Esophagus squamous epithelium (tissue), 4 donors: ENCODE measurements at regions not wholly inside any gene's neighbourhood (a gene's known extent, or its start where the extent isn't known, plus 50 kb on each side); places are given as distances from the start of the nearest gene placed in this dataset.

ENCODE experiments used
- POLR2A ChIP-seq, 4 donors: fragments of 450-650 bp; IDR thresholded peaks; one replicate each; pipeline ENCODE4 v1.6.1; 2017; ENCODE audit warnings: antibody characterized with exemption in 4 of 4, mild to moderate bottlenecking in 4 of 4, moderate library complexity in 3 of 4
- TF ChIP-seq, protein P1 (sequence below), 6 experiments: fragments of 450-650 bp in 4 of 6; fragments of 200-600 bp in 2 of 6; sonication (generic) in 2 of 6; IDR thresholded peaks; one replicate each; pipeline ENCODE4 v1.5.1; 2016 to 2019; ENCODE audit warnings: antibody characterized with exemption in 6 of 6, mild to moderate bottlenecking in 4 of 6, moderate library complexity in 4 of 6

DNA sequence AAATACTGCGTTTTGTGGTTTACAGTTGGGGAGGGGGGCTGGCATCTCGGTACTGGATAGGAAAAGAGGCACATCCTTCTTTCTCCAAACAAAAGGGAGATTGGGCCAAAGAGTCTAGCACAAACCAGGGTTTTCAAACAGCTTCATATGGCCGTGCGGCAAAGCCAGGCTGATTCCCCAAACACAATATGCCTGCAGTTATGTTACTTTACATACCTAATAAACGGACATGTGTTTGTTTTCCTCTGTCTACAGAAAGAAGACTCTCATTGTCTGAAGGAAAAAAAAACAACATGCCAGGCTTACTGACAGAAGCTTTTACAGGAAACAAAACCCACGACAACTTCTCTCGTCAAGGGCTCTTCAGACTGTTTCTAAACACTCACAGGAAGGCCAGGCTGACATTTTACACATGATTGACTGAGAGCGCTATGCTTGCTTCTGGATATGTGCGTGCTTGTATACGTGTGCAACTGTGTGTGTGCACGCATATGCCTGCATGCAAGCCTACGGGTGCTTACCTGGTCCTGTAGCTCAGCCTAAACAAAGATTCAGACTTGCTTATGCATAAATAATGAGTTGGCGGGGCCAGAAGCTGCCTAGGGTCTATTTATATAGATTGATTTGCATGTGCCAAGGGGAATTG is 461.0 kb upstream of the C16orf82 start:
- TF ChIP-seq, protein P1, sequence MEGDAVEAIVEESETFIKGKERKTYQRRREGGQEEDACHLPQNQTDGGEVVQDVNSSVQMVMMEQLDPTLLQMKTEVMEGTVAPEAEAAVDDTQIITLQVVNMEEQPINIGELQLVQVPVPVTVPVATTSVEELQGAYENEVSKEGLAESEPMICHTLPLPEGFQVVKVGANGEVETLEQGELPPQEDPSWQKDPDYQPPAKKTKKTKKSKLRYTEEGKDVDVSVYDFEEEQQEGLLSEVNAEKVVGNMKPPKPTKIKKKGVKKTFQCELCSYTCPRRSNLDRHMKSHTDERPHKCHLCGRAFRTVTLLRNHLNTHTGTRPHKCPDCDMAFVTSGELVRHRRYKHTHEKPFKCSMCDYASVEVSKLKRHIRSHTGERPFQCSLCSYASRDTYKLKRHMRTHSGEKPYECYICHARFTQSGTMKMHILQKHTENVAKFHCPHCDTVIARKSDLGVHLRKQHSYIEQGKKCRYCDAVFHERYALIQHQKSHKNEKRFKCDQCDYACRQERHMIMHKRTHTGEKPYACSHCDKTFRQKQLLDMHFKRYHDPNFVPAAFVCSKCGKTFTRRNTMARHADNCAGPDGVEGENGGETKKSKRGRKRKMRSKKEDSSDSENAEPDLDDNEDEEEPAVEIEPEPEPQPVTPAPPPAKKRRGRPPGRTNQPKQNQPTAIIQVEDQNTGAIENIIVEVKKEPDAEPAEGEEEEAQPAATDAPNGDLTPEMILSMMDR (IDR thresholded peaks at IDR 0.05), result no peak
- TF ChIP-seq POLR2A (IDR thresholded peaks at IDR 0.05), result no peak
